ENCODE measurements at regions not wholly inside any gene's neighbourhood (a gene's known extent, or its start where the extent isn't known, plus 50 kb on each side); places are given as distances from the start of the nearest gene placed in this dataset.

- in situ Hi-C loops (cut with HindIII; ENCODE audit: low pct_unique_long_range_greater_than_20kb, low sequenced_read_pairs) (no loop called here), intact Hi-C loops (cut with micrococcal nuclease; ENCODE audit: unreplicated experiment) (no loop called here)
- Histone ChIP-seq H3K4me1 (ENCODE audit: control insufficient read depth, insufficient read depth, low read length) (peaks cover 5% of the 10 kb centered on the region; the same call in 1 of the 2 replicates), H3K27me3 (ENCODE audit: control insufficient read depth, insufficient read depth, low read length) (peaks cover 59% of the 10 kb centered on the region), H3K27ac (ENCODE audit: low read length) (no peak overlapping the region), H3K4me3 (ENCODE audit: low read depth in 2 of 2, low read length in 2 of 2) (peak overlapping the region; percentile 43 to 57), H3K9me3 (ENCODE audit: control insufficient read depth, insufficient read depth, low read depth, low read length) (no peaks in the 10 kb centered on the region), H3K36me3 (ENCODE audit: control insufficient read depth, insufficient read depth, low read length) (no peaks in the 10 kb centered on the region)
- no peak for TF ChIP-seq TCF7L2 (IDR thresholded peaks at IDR 0.05; ENCODE audit: low read depth, low read length)
- TF ChIP-seq, protein P1, sequence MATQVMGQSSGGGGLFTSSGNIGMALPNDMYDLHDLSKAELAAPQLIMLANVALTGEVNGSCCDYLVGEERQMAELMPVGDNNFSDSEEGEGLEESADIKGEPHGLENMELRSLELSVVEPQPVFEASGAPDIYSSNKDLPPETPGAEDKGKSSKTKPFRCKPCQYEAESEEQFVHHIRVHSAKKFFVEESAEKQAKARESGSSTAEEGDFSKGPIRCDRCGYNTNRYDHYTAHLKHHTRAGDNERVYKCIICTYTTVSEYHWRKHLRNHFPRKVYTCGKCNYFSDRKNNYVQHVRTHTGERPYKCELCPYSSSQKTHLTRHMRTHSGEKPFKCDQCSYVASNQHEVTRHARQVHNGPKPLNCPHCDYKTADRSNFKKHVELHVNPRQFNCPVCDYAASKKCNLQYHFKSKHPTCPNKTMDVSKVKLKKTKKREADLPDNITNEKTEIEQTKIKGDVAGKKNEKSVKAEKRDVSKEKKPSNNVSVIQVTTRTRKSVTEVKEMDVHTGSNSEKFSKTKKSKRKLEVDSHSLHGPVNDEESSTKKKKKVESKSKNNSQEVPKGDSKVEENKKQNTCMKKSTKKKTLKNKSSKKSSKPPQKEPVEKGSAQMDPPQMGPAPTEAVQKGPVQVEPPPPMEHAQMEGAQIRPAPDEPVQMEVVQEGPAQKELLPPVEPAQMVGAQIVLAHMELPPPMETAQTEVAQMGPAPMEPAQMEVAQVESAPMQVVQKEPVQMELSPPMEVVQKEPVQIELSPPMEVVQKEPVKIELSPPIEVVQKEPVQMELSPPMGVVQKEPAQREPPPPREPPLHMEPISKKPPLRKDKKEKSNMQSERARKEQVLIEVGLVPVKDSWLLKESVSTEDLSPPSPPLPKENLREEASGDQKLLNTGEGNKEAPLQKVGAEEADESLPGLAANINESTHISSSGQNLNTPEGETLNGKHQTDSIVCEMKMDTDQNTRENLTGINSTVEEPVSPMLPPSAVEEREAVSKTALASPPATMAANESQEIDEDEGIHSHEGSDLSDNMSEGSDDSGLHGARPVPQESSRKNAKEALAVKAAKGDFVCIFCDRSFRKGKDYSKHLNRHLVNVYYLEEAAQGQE (IDR thresholded peaks at IDR 0.05; ENCODE audit: insufficient read depth in 1 of 2, low read depth in 2 of 2, low read length in 1 of 2) = 0 out of 4 replicates have a peak, but pooled peaks of 1 of the 2 experiments have one; percentile 16
- no TSS peak for BruUV-seq (replicated peaks)
- DNase-seq (ENCODE audit: low read depth, low spot score) (no peak), ATAC-seq (peak; percentile 24)
- ChIA-PET POLR2A (interaction anchor here (0.7 kb wide), 1 partner anchor 1542 kb away, joined by 3 read pairs; no protein-coding TSS in a partner anchor), CTCF (interaction anchor here (0.6 kb wide), 1 partner anchor 1159 kb away, joined by 6 read pairs; no protein-coding TSS in a partner anchor)
Measured at GRCh38 chr12:24561411-24561871, 387.5 kb downstream of the BCAT1 start.

- CTCF ChIA-PET = no interaction called here
- H3K27ac ChIP-seq (ENCODE audit: low read length) = no peak overlapping the region
Measured at GRCh38 chr12:24560831-24561271, 388.1 kb downstream of the BCAT1 start.

More at GRCh38 chr12:24560831-24561271, 388.1 kb downstream of the BCAT1 start:
- no TSS peak for BruUV-seq (replicated peaks)
- POLR2A ChIA-PET = no interaction called here
- no peak for DNase-seq (ENCODE audit: low read depth, low spot score)
- Histone ChIP-seq H3K9me3 (ENCODE audit: control insufficient read depth, insufficient read depth, low read depth, low read length) (no peaks in the 10 kb centered on the region), H3K36me3 (ENCODE audit: control insufficient read depth, insufficient read depth, low read length) (no peaks in the 10 kb centered on the region), H3K27me3 (ENCODE audit: control insufficient read depth, insufficient read depth, low read length) (peaks cover 57% of the 10 kb centered on the region), H3K4me3 (ENCODE audit: low read depth in 2 of 2, low read length in 2 of 2) (peak overlapping the region in 1 of 2 experiments; percentile 57; a peak in 1 of 4 replicates), H3K4me1 (ENCODE audit: control insufficient read depth, insufficient read depth, low read length) (peaks cover 5% of the 10 kb centered on the region; the same call in 1 of the 2 replicates)
- intact Hi-C loops (cut with micrococcal nuclease; ENCODE audit: unreplicated experiment) (no loop called here), in situ Hi-C loops (cut with HindIII; ENCODE audit: low pct_unique_long_range_greater_than_20kb, low sequenced_read_pairs) (no loop called here)
- TF ChIP-seq CTCF (IDR thresholded peaks at IDR 0.05) (0 out of 2 replicates have a peak, but pooled peaks have one; percentile 10), TCF7L2 (IDR thresholded peaks at IDR 0.05; ENCODE audit: low read depth, low read length) (no peak)
- no peak for ATAC-seq

Data from Panc1 (cell line).